ENCODE measurements at regions not wholly inside any gene's neighbourhood (a gene's known extent, or its start where the extent isn't known, plus 50 kb on each side); places are given as distances from the start of the nearest gene placed in this dataset.
"Not testable (repeated sequence)": the region's sequence is repeated elsewhere in the genome, so short reads cannot be mapped to it uniquely, and the experiment has no call there.

GRCh38 chr6:133055441-133055966, 185.7 kb upstream of the EYA4 start:
- DNase-seq (ENCODE audit: low spot score in 2 of 2) (no peak), ATAC-seq (no peak)
- Mint-ChIP-seq H3K36me3 (no peaks in the 10 kb centered on the region), H3K27ac (no peak overlapping the region), H3K9me3 (peaks cover 0 to 3% of the 10 kb centered on the region in 2 donors)

- no peak overlapping the region for H3K27ac Mint-ChIP-seq
- DNase-seq (ENCODE audit: low spot score in 2 of 2) (no peak), ATAC-seq (no peak)
- no peaks in the 10 kb centered on the region for H3K36me3 Mint-ChIP-seq
- peaks cover 0 to 3% of the 10 kb centered on the region in 2 donors for H3K9me3 Mint-ChIP-seq
These were observed 183.8 kb upstream of the EYA4 start for GRCh38 chr6:133057352-133057751.

- Mint-ChIP-seq H3K27ac (no peak overlapping the region), H3K36me3 (no peaks in the 10 kb centered on the region), H3K9me3 (no peaks in the 10 kb centered on the region)
- ATAC-seq (no peak), DNase-seq (ENCODE audit: low spot score in 2 of 2) (no peak)
These were observed 179.1 kb upstream of the EYA4 start for GRCh38 chr6:133062077-133062476.

DNA sequence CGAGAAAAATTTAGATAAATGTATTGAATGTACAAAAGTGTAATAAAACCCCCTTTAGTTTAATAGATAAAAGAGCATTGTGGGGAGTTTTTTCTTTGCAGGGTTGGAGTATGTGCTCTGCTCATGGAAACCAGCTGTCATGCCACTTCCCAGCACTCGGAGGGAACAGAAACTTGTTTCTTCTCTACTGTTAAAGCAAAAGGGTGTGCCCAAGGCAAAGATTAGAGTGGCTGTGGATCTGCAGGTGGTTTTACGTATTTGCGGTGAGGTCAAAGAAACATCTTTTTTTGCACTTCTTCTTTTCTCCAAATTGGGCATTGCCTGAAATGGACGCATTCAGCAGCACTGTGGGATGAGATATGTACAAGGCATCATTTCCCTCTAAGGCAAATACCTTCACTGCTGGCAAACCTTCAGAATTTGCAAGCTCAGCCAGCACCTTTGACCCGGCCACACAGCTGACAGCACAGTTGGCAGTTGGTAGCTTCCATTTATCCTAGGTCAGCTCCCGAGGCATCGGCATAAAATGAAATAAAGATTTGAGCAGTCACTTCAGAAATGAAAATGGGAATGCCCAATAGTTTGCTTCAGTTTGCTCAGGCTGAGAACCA, 178.4 kb upstream of the EYA4 start:
- ATAC-seq = no peak
- H3K36me3 Mint-ChIP-seq = no peaks in the 10 kb centered on the region
- no peak for DNase-seq (ENCODE audit: low spot score in 2 of 2)
- H3K9me3 Mint-ChIP-seq = no peaks in the 10 kb centered on the region
- H3K27ac Mint-ChIP-seq = no peak overlapping the region

DNA sequence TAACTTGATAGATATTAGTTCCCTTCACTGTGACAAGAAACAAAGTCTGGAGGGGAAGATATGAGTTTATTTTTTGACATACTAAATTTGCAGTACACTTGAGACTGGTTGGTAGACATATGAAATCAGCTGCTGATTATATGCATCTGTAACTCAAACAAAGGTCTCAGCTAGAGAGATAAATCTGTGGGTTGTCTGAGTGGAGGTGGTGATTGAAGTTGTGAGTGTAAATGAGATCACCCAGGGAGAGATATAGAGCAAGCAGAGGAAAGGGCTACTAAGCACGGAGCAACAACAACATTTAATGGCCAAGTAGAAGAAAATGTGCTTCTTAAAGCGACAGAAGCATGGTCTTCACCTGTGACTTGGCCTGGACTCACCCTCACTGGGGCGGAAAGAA, 173.2 kb upstream of the EYA4 start:
- DNase-seq (ENCODE audit: low spot score in 2 of 2) (no peak), ATAC-seq (no peak)
- H3K9me3 Mint-ChIP-seq = peaks cover 0 to 3% of the 10 kb centered on the region in 2 donors
- no peaks in the 10 kb centered on the region for H3K36me3 Mint-ChIP-seq
- no peak overlapping the region for H3K27ac Mint-ChIP-seq

- ATAC-seq (no peak), DNase-seq (ENCODE audit: low spot score in 2 of 2) (no peak)
- Mint-ChIP-seq H3K27ac (no peak overlapping the region), H3K9me3 (peaks cover 0 to 3% of the 10 kb centered on the region in 2 donors), H3K36me3 (no peaks in the 10 kb centered on the region)
These were observed 170.6 kb upstream of the EYA4 start for GRCh38 chr6:133070410-133071043.

GRCh38 chr6:133079901-133080300, 161.3 kb upstream of the EYA4 start:
- Mint-ChIP-seq H3K27ac (no peak overlapping the region), H3K36me3 (no peaks in the 10 kb centered on the region), H3K9me3 (no peaks in the 10 kb centered on the region)
- DNase-seq (ENCODE audit: low spot score in 2 of 2) (no peak), ATAC-seq (no peak)

DNA sequence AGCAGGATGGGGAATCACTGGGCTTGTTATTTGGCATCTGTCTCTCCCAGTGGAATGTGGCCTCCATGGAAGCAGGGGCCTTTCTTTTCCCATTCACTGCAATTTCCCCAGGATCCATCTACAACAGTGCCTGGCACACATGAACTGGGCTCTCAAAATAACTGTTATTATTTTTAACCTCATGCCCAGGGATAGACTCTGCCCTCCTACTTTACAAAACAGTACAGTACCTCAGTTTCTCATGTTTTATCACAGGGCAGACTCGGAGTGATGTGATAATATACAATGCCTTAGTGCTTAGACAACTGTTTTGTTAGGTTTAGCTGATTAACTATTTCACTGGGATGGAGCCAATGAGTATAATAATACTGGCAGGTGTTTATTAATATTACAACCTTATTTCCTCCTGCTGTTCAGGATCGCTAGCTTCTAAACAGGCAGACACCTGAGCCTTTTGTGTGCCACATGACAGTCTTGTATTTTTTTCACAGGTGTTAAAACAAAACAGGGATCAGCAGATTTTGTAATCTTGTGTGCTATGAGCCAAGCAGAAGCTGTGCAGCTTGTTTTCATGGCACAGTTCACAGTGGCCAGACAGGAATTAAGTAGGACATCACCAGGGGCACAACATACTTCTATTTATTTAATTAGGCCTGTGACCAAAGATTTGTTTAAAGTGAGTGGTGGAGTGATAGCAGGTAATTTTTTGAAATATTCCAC, 157.7 kb upstream of the EYA4 start:
- Mint-ChIP-seq H3K9me3 (no peaks in the 10 kb centered on the region), H3K27ac (no peak overlapping the region), H3K36me3 (no peaks in the 10 kb centered on the region)
- no peak for DNase-seq (ENCODE audit: low spot score in 2 of 2)
- no peak for ATAC-seq

- ATAC-seq (no peak), DNase-seq (ENCODE audit: low spot score in 2 of 2) (no peak)
- H3K27ac Mint-ChIP-seq = no peak overlapping the region
- no peaks in the 10 kb centered on the region for H3K9me3 Mint-ChIP-seq
- no peaks in the 10 kb centered on the region for H3K36me3 Mint-ChIP-seq
These were observed 155.7 kb upstream of the EYA4 start for GRCh38 chr6:133085471-133085870.

DNA sequence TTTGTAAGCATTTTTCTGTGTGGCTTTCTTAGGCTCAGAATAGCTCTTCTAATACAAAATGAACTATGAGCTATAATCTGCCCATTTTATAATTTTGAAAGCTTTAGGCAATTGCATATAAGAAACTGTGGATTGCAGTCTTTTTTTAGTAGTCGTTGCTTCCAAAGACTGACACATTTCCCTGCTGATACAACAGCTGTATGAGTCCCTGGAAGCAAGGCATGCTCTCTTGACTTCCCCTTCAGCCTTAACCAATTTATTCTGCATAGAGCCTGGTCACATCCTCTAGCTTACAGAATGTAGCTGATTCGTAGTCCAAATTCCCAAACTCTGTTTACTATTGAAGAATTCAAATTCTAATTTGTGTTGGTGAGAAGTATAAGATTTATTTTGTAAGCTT, 155.3 kb upstream of the EYA4 start:
- DNase-seq (ENCODE audit: low spot score in 2 of 2) = no peak
- Mint-ChIP-seq H3K36me3 (no peaks in the 10 kb centered on the region), H3K9me3 (no peaks in the 10 kb centered on the region), H3K27ac (no peak overlapping the region)
- ATAC-seq = no peak

DNA sequence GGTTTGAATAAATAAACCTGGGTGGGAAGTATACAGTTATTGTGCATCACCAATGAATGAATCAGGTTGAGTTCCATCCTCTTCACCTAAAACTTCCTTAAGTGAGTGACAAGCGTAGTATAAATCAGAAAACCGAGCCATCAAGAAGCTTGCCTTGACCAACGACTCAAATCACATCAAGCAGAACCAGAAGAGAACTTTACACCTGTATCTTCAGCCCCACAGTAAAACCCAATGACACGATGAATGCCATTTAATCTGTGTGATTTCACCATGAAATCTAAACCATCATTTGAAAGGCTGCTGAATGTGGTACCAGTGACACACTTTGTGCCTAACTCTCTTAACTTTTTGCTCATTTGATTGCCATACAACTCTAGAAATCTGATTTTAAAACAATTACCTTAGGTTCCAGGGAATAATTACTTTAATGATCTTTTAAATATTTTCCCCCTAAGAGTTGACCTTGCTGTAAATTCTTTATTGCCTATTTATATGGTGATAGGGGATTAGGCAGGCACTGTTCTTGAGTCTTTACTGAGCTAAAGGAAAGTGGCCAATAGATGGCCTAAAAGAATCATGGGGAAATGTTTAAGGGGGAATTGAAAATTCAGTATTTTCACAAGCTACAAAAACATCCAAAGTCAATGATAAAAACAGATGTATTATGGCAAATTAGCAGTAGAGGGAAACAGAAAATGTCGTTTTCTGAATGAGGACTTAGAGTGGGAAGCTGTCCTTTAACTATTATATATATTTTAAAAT, 152.0 kb upstream of the EYA4 start:
- ATAC-seq (no peak), DNase-seq (ENCODE audit: low spot score in 2 of 2) (no peak)
- Mint-ChIP-seq H3K27ac (no peak overlapping the region), H3K36me3 (no peaks in the 10 kb centered on the region), H3K9me3 (no peaks in the 10 kb centered on the region)

- H3K27ac Mint-ChIP-seq = no peak overlapping the region
- ATAC-seq (no peak), DNase-seq (ENCODE audit: low spot score in 2 of 2) (no peak)
- H3K36me3 Mint-ChIP-seq = no peaks in the 10 kb centered on the region
- peaks cover 0 to 2% of the 10 kb centered on the region in 2 donors for H3K9me3 Mint-ChIP-seq
These were observed 149.0 kb upstream of the EYA4 start for GRCh38 chr6:133092199-133092598.

DNA sequence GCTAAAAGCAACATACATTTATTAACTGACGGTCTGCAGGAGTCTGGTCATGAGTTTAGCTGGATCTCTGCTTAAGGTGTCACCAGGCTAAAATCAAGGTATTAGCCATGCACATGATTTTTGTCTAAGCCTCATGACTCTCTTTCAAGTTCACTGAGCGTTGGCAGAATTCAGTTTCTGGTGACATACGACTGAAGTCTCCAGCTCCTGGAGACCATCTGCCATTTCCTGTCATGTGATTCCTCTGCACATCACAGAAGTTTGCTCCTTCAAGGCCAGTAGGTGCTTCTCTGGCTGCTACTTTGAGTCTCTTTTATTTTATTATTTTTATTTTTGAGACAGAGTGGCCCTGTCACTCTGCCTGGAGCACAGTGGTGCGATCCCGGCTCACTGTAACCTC, 148.4 kb upstream of the EYA4 start:
- no peaks in the 10 kb centered on the region for H3K36me3 Mint-ChIP-seq
- no peak for DNase-seq (ENCODE audit: low spot score in 2 of 2)
- ATAC-seq = no peak

DNA sequence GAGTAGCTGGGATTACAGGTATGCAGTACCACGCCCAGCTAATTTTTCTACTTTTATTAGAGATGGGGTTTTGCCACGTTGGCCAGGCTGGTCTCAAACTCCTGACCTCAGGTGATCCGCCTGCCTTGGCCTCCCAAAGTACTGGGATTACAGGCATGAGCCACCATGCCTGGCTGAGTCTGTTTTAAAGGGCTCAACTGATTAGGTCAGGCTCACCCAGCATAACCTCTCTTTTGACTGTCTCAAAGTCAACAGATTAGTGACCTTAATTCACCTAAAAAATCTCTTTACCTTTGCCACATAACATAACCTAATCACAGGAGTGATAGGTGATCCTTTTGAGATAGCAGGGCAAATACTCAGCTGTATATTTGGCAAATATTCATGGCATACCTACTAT, 147.9 kb upstream of the EYA4 start:
- not testable (repeated sequence) for H3K9me3 Mint-ChIP-seq; H3K27ac Mint-ChIP-seq; ATAC-seq; H3K36me3 Mint-ChIP-seq; DNase-seq (ENCODE audit: low spot score in 2 of 2)

More for the DNA sequence above, 148.4 kb upstream of the EYA4 start:
- peaks cover 0 to 4% of the 10 kb centered on the region in 2 donors for H3K9me3 Mint-ChIP-seq
- no peak overlapping the region for H3K27ac Mint-ChIP-seq

DNA sequence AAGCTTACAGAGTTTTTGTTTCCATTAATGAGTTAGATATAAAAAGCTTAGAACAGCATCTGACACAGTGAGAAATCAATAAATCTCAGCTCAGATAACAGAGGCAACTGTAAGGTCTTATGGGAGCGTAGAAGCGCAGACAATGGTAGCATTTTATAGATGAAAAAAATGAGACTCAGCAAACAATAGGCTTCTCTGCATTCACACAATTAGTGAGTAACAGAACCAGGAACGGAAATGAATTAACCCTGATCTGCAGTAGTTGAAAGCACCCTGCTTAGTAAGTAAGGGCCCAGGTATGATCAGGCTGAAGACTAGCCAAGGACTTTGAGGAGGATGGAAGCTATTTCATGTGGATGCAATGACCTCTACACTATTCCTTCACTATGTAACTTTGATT, 147.2 kb upstream of the EYA4 start:
- Mint-ChIP-seq H3K27ac (no peak overlapping the region), H3K36me3 (no peaks in the 10 kb centered on the region), H3K9me3 (peaks cover 0 to 4% of the 10 kb centered on the region in 2 donors)
- ATAC-seq (no peak), DNase-seq (ENCODE audit: low spot score in 2 of 2) (no peak)

GRCh38 chr6:133097208-133097607, 143.9 kb upstream of the EYA4 start:
- Mint-ChIP-seq H3K36me3 (no peaks in the 10 kb centered on the region), H3K9me3 (peaks cover 0 to 4% of the 10 kb centered on the region in 2 donors), H3K27ac (no peak overlapping the region)
- DNase-seq (ENCODE audit: low spot score in 2 of 2) = no peak
- ATAC-seq = no peak

GRCh38 chr6:133099573-133099972, 141.6 kb upstream of the EYA4 start:
- Mint-ChIP-seq H3K9me3 (peaks cover 0 to 4% of the 10 kb centered on the region in 2 donors), H3K36me3 (no peaks in the 10 kb centered on the region), H3K27ac (no peak overlapping the region)
- ATAC-seq = no peak
- no peak for DNase-seq (ENCODE audit: low spot score in 2 of 2)

All from activated naive CD4-positive, alpha-beta T cell treated with anti-CD3 and anti-CD28 coated beads, Interleukin-2, amount 50 U/mL, for 72 hours (primary cell).